NCI-H345 (cell line): ENCODE measurements at regions not wholly inside any gene's neighbourhood (a gene's known extent, or its start where the extent isn't known, plus 50 kb on each side); places are given as distances from the start of the nearest gene placed in this dataset.
"Not testable (repeated sequence)": the region's sequence is repeated elsewhere in the genome, so short reads cannot be mapped to it uniquely, and the experiment has no call there.

Source experiments
- DNase-seq: peaks from one replicate; lab custom pipeline; 2025; lab: John Stamatoyannopoulos, UW

- no peak for DNase-seq
Observed at GRCh38 chr3:35276568-35276967, 362.8 kb upstream of the ARPP21 start.

DNA sequence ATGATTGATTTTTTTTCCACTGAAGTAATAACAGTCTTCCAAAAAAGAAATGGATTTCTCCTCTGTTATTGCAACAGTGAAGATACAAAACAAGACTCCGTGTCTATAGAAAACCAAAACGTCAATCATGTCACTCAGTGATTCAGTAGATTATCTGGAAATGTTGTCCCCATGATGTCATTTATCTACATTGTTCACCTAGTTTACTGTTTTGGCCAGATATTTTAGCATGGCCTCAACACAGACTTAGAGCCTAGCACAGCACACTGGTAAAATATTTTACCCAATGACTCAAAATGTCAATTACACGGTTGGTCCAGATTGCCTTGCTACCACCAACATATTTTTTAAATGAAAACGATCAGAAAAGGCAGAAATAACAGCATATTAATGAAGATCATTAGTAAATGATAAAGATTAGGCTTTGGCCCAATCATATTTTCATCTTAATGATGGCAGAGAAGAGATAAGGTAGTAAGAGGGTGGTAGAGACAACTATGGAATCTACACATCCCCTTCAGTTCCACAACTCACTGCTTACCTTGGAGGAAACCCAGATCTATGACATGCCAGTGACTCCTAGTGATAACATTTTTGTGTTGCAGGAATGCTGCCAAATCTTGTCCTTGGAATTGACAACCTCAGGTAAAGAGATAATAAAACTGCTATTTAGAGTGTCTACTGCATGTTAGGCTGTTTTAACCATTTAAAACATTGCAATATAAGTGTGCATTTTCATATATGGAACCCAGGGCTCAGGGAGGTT lies 347.7 kb upstream of the ARPP21 start:
- DNase-seq = no peak

GRCh38 chr3:35292568-35292967 lies 346.8 kb upstream of the ARPP21 start:
- no peak for DNase-seq

DNA sequence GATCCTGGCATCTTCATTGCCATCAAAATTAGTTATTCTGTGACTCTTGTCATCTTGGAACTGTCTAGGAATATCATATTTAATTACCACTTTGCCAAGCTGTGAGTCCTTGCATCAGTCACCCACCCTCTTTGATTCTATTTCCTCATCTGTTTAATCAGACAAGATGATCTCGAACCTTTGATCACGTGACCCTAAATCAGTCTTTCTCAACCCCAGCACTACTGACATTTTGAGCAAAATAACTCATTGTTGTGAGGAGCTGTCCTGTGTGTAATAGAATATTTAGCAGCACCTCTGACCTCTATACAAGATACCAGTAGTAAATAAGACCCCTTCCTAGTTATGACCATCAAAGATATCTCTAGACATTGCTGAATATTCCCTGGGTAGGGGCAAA lies 343.4 kb upstream of the ARPP21 start:
- no peak for DNase-seq

- no peak for DNase-seq
Observed at GRCh38 chr3:35296533-35296932, 342.8 kb upstream of the ARPP21 start.

- not testable (repeated sequence) for DNase-seq
Observed at GRCh38 chr3:35296944-35297343, 342.4 kb upstream of the ARPP21 start.

DNA sequence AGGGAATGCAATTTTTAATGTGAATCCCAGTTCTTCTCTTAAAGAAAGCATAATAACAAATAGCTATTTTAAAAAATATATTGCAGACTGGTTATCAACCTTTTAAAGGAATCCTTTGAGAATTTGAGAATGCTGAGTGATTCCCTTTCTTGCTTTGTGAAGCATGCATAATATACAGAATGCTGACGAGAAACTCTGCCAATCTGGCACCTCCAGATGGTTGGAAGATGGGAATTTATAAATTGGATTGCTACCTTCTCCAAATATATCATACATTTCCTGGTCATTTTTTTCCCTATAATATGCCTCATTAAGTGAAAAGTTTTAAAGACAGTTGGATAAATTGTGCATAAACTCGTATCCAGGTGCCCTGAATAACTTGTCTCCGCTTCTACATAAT lies 333.9 kb upstream of the ARPP21 start:
- no peak for DNase-seq

- no peak for DNase-seq
Observed at GRCh38 chr3:35307296-35307695, 332.0 kb upstream of the ARPP21 start.

GRCh38 chr3:35316841-35317240 lies 322.5 kb upstream of the ARPP21 start:
- not testable (repeated sequence) for DNase-seq

- DNase-seq = no peak
Observed at GRCh38 chr3:35320646-35321407, 318.5 kb upstream of the ARPP21 start.

GRCh38 chr3:35322070-35322469 lies 317.3 kb upstream of the ARPP21 start:
- DNase-seq = no peak

DNA sequence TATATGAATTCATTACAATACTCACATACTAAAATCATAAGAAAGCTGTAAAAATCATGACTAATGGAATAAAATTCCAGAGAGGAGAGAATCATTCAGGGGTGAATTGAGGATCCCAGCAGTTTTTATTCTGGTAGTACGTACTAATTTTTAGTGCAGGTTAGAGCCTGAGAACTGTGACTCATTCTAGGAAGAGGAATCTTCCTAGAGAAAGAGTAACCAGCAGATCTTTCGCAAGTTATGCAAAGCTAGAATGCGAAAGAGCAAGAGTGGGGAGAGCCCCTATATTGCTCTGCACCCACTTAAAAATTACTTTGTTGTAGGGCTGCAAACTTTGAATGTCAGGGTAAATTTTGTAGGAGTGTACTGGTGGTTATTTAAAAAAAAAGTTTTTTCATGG lies 303.6 kb upstream of the ARPP21 start:
- DNase-seq = no peak

DNA sequence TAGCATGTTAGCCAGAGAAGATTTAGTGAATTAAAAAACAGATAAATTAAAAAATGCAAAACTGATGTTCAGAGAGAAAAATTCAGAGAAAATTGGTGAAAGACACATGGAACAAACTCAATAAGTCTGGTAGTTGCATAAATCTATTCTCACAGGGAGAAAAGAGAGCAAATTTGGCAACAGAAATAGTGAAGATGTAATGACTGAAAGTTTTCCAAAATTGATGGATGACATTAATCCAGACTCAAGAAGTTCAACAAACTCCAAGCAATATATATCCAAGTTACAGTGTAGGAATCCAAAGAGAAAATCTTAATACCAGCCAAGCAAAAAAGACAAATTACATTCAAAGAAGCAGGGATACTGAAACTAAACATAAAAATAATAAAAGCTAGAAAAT lies 302.7 kb upstream of the ARPP21 start:
- no peak for DNase-seq

- DNase-seq = no peak
Observed at GRCh38 chr3:35338186-35338585, 301.1 kb upstream of the ARPP21 start.

DNA sequence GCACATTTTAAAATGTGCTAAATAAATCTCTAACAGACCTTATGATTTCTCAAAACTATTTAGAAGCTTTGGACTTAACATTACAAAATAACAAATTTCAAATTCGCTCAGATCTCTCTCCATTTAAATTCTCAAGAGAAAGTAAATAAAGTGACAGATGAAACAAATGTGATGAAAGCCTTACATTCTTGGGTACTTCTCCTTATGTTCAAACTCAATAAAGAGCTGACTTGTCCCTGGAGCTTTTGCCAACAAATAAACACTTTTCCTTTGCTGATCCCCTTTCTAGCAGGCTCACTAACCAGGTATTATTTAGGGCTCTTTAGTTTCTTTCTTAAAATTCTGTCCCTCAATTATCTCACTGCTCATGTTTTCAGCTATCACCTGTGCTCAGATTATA lies 259.1 kb upstream of the ARPP21 start:
- DNase-seq = no peak

DNA sequence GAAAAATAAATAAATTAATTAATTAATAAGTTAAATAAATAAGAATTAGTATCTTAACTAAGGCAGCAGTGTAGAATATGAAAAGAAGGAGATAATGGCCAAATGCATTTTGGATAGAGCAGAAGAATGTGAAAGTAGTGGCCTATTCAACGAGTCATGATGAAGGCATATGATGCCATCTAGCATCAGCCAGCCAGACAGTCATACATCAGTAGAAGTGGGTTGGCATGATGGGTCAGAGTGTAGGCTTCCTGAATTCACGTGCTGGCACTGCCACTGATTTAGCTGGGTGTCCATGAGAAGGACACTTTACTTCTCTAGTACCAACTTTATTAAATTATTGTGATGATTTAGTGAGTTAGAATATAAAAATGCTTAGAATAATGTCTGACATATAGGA lies 256.1 kb upstream of the ARPP21 start:
- DNase-seq = no peak

DNA sequence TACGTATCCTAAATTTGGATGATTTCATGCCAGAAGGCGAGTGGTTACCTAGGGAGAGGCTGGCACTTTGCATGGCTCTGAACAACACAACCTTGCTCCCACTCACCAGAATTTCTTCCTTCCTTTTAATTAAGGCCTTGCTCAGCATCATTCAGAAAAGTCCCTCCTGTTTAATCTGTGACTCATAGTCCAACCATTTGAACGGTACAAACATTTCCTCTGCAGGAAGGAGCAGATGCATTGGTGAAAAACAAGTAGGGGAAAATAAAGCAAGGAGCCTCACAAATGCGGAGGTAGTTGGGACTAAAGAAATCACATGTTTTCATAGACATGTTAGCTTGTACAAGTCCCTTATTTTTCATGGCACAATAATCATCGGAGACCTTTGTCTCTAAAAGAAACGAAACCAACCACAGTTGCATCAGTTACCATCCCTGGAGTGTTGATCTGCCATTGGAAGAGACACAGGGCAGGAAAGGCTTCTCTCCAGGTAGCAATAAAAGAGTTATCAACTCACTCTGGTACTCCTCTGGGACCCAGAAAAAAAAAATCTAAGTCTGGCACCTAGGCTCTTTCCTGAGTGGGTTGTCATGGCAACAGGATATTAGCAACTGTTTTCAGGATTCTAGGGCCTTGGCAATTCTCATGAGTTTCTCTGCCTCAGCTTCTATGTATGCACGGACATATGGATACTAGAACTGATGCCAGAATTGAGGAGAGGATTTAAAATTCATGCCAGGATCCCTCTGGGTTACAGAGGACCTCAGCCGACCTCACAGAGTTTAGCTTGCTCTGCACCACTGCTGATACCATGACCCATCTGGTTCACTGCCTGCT lies 255.4 kb upstream of the ARPP21 start:
- DNase-seq = no peak

DNA sequence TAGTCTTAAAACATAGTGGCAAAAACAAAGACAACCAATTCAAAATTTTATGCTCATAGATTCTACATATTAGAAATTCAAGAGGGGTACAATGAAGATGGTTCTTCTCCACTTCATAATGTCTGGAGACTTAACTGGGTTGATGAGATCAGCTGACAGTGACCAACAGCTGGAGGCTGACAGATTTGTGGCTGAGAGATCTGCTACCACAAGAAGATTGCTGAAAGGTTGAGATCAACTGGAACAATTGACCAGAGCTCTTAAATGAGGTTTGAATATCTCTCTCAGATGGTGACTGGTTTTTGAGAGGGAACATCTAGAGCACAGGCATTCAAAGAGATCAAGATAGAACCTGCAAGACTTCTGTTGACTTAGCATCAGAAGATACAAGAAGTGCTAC lies 254.1 kb upstream of the ARPP21 start:
- no peak for DNase-seq

DNA sequence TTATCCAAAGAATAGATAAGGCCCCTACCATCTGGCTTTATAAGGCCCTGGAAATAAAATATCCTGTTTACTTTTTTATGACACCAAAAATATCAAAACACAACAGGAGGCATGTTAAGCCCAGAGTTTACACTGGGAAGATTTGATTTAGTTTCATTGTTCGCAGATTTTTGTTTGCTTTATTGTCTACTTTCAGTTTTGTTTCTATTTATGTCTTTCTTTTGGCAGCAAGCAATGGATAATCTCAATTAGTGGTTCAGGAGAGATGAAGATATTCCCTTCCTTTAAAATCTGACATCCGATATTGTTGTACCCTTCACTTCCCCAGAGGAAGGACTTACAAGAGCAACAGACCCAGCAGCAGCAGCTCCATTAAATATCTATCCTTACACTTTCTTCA lies 249.4 kb upstream of the ARPP21 start:
- DNase-seq = no peak

DNA sequence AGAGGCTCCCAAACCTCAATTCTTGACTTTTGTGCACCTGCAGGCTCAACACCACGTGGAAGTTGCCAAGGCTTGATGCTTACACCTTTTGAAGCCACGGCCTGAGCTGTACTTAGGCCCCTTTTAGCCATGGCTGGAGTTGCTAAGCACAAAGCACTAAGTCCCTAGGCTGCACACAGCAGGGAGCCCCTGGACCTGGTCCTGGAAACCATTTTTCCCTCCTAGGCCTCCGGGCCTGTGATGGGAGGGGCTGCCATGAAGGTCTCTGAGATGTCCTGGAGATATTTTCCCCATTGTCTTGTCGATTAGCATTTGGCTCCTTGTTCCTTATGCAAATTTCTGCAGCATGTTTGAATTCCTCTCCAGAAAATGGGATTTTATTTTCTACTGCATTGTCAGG lies 247.1 kb upstream of the ARPP21 start:
- no peak for DNase-seq

- DNase-seq = peak; percentile 28
Observed at GRCh38 chr3:35393901-35394799, 245.2 kb upstream of the ARPP21 start.

- no peak for DNase-seq
Observed at GRCh38 chr3:35394905-35395304, 244.4 kb upstream of the ARPP21 start.
